HEK293 (cell line): ENCODE measurements at regions not wholly inside any gene's neighbourhood (a gene's known extent, or its start where the extent isn't known, plus 50 kb on each side); places are given as distances from the start of the nearest gene placed in this dataset.

Experiments used
- CTCF ChIA-PET: fragments of 350-600 bp; formaldehyde crosslinking; extraction: SDS; loops from one replicate; lab custom pipeline; 2021; ENCODE audit warnings: antibody characterized with exemption; lab: Yijun Ruan, JAX
- POLR2A ChIA-PET: fragments of 300-600 bp; formaldehyde crosslinking; extraction: SDS; loops from one replicate; lab custom pipeline; 2020; ENCODE audit warnings: antibody characterized with exemption, inconsistent platforms; lab: Yijun Ruan, JAX
- H3K27ac ChIP-seq: fragments of 200-500 bp; sonication (Bioruptor generic); 2 replicates; pipeline ENCODE4 v1.5.1; 2014; ENCODE audit warnings: low read depth, low read length, control low read depth, inconsistent platforms; ENCODE audit errors: extremely low read depth
- H3K36me3 ChIP-seq, 2 experiments: fragments of 200-500 bp in 1 of 2; sonication (Bioruptor generic) in 1 of 2; 1 replicate in 1 of 2; 2 replicates in 1 of 2; pipeline ENCODE4 v1.5.1; 2014 to 2017; ENCODE audit warnings: inconsistent platforms in 2 of 2, low read length in 2 of 2; ENCODE audit not compliant: control insufficient read depth in 2 of 2, insufficient read depth in 1 of 2
- H3K4me1 ChIP-seq: fragments of 200-500 bp; sonication (Bioruptor generic); 2 replicates; pipeline ENCODE4 v1.5.1; 2014; ENCODE audit warnings: mild to moderate bottlenecking, low read length, inconsistent platforms; ENCODE audit not compliant: control insufficient read depth, insufficient read depth
- H3K4me3 ChIP-seq: 2 replicates; pipeline ENCODE4 v1.5.1; 2011; ENCODE audit warnings: low read depth, mild to moderate bottlenecking, control low read depth, low read length, moderate library complexity
- H3K9me3 ChIP-seq: fragments of 200-500 bp; sonication (Bioruptor generic); 2 replicates; pipeline ENCODE4 v1.5.1; 2014; ENCODE audit warnings: low read depth, low read length, inconsistent platforms; ENCODE audit not compliant: control insufficient read depth, insufficient read depth
- GFI1B ChIP-seq: fragments of 450-650 bp; formaldehyde crosslinking; IDR thresholded peaks from 2 replicates; pipeline ENCODE4 v1.5.1; 2016; ENCODE audit warnings: missing biosample characterization, missing genetic modification characterization
- GLI2 ChIP-seq: fragments of 450-650 bp; formaldehyde crosslinking; IDR thresholded peaks from 2 replicates; pipeline ENCODE4; 2017; ENCODE audit warnings: missing biosample characterization, missing genetic modification characterization, low read depth, borderline replicate concordance
- HOXC10 ChIP-seq: sonication (generic); formaldehyde crosslinking; IDR thresholded peaks from 2 replicates; pipeline ENCODE4 v1.8.1; 2023; ENCODE audit warnings: mild to moderate bottlenecking, missing genetic modification reagents
- KLF8 ChIP-seq: fragments of 450-650 bp; formaldehyde crosslinking; IDR thresholded peaks from 2 replicates; pipeline ENCODE4 v1.5.1; 2016; ENCODE audit warnings: missing biosample characterization, missing genetic modification characterization
- OVOL3 ChIP-seq: fragments of 450-650 bp; formaldehyde crosslinking; IDR thresholded peaks from 2 replicates; pipeline ENCODE4 v1.5.1; 2016; ENCODE audit warnings: missing biosample characterization, missing genetic modification characterization
- SP2 ChIP-seq: fragments of 450-650 bp; formaldehyde crosslinking; IDR thresholded peaks from 2 replicates; pipeline ENCODE4 v1.5.1; 2016; ENCODE audit warnings: missing biosample characterization, missing genetic modification characterization
- ZBTB10 ChIP-seq: fragments of 450-650 bp; formaldehyde crosslinking; IDR thresholded peaks from 2 replicates; pipeline ENCODE4 v1.5.1; 2016; ENCODE audit warnings: missing biosample characterization, missing genetic modification characterization
- ZBTB20 ChIP-seq: fragments of 450-650 bp; formaldehyde crosslinking; IDR thresholded peaks from 2 replicates; pipeline ENCODE4 v1.5.1; 2016; ENCODE audit warnings: missing biosample characterization, missing genetic modification characterization
- ZEB2 ChIP-seq: fragments of 450-650 bp; formaldehyde crosslinking; IDR thresholded peaks from 2 replicates; pipeline ENCODE4 v1.5.1; 2016; ENCODE audit warnings: missing biosample characterization, missing genetic modification characterization
- ZNF157 ChIP-seq: fragments of 450-650 bp; formaldehyde crosslinking; IDR thresholded peaks from 2 replicates; pipeline ENCODE4 v1.5.1; 2016; ENCODE audit warnings: missing biosample characterization, missing genetic modification characterization
- ZNF214 ChIP-seq: fragments of 450-650 bp; formaldehyde crosslinking; IDR thresholded peaks from 2 replicates; pipeline ENCODE4 v1.5.1; 2017; ENCODE audit warnings: missing biosample characterization, mild to moderate bottlenecking, missing genetic modification characterization, borderline replicate concordance
- ZNF248 ChIP-seq: fragments of 450-650 bp; formaldehyde crosslinking; IDR thresholded peaks from 2 replicates; pipeline ENCODE4 v1.5.1; 2017; ENCODE audit warnings: missing biosample characterization, missing genetic modification characterization
- ZNF335 ChIP-seq: fragments of 450-650 bp; formaldehyde crosslinking; conservative IDR thresholded peaks from 2 replicates; pipeline ENCODE4 v1.5.1; 2016; ENCODE audit warnings: missing biosample characterization, missing genetic modification characterization
- ZNF423 ChIP-seq: fragments of 450-650 bp; formaldehyde crosslinking; IDR thresholded peaks from 2 replicates; pipeline ENCODE4 v1.5.1; 2016; ENCODE audit warnings: missing biosample characterization, missing genetic modification characterization
- ZNF488 ChIP-seq: fragments of 450-650 bp; formaldehyde crosslinking; IDR thresholded peaks from 2 replicates; pipeline ENCODE4 v1.5.1; 2016; ENCODE audit warnings: missing biosample characterization, missing genetic modification characterization
- ZNF549 ChIP-seq: fragments of 450-650 bp; IDR thresholded peaks from 2 replicates; pipeline ENCODE4 v1.5.1; 2018; ENCODE audit warnings: missing biosample characterization, missing genetic modification characterization, mild to moderate bottlenecking, inconsistent platforms, moderate library complexity
- ZNF639 ChIP-seq: fragments of 450-650 bp; formaldehyde crosslinking; IDR thresholded peaks from 2 replicates; pipeline ENCODE4 v1.5.1; 2016; ENCODE audit warnings: missing biosample characterization, missing genetic modification characterization
- ZNF692 ChIP-seq: fragments of 450-650 bp; formaldehyde crosslinking; IDR thresholded peaks from 2 replicates; pipeline ENCODE4 v1.5.1; 2016; ENCODE audit warnings: missing biosample characterization, missing genetic modification characterization
- ZNF747 ChIP-seq: fragments of 450-650 bp; formaldehyde crosslinking; IDR thresholded peaks from 2 replicates; pipeline ENCODE4 v1.5.1; 2016; ENCODE audit warnings: missing biosample characterization, missing genetic modification characterization
- ZSCAN23 ChIP-seq: fragments of 450-650 bp; formaldehyde crosslinking; IDR thresholded peaks from 2 replicates; pipeline ENCODE4 v1.5.1; 2016; ENCODE audit warnings: missing biosample characterization, missing genetic modification characterization
- ZSCAN30 ChIP-seq: fragments of 450-650 bp; IDR thresholded peaks from 2 replicates; pipeline ENCODE4 v1.5.1; 2018; ENCODE audit warnings: missing biosample characterization, mild to moderate bottlenecking, missing genetic modification characterization, moderate library complexity
- ZSCAN4 ChIP-seq: fragments of 450-650 bp; formaldehyde crosslinking; IDR thresholded peaks from 2 replicates; pipeline ENCODE4 v1.5.1; 2017; ENCODE audit warnings: missing biosample characterization, missing genetic modification characterization

GRCh38 chr2:59866436-59866835, 687.0 kb downstream of the BCL11A start:
- Histone ChIP-seq H3K4me1 (no peaks in the 10 kb centered on the region), H3K27ac (no peak overlapping the region), H3K36me3 (no peaks in the 10 kb centered on the region), H3K4me3 (no peak overlapping the region), H3K9me3 (no peaks in the 10 kb centered on the region)
- POLR2A ChIA-PET: no interaction called here
- no peak for TF ChIP-seq SP2 (tag by site-specific recombination)
- no peak for TF ChIP-seq ZNF692 (tag by site-specific recombination)
- no peak for TF ChIP-seq ZEB2 (tag by site-specific recombination)
- TF ChIP-seq GLI2 (tag by site-specific recombination): no peak
- TF ChIP-seq ZSCAN4 (tag by site-specific recombination): no peak
- no peak for TF ChIP-seq ZNF423 (tag by site-specific recombination)
- TF ChIP-seq HOXC10 (CRISPR knock-in tag): no peak
- no peak for TF ChIP-seq ZNF488 (tag by site-specific recombination)
- TF ChIP-seq ZSCAN23: no peak
- CTCF ChIA-PET: no interaction called here

- POLR2A ChIA-PET: no interaction called here
- H3K4me1 ChIP-seq: no peaks in the 10 kb centered on the region
- H3K36me3 ChIP-seq: no peaks in the 10 kb centered on the region
- no peaks in the 10 kb centered on the region for H3K9me3 ChIP-seq
- H3K27ac ChIP-seq: no peak overlapping the region
- CTCF ChIA-PET: interaction anchor here (0.6 kb wide), 1 partner anchor 1083 kb away, joined by 3 read pairs; no protein-coding TSS in a partner anchor
- H3K4me3 ChIP-seq: no peak overlapping the region
- TF ChIP-seq ZNF639 (tag by site-specific recombination): no peak
- no peak for TF ChIP-seq ZNF214 (tag by site-specific recombination)
- TF ChIP-seq GFI1B (tag by site-specific recombination): no peak
- TF ChIP-seq ZNF747 (tag by site-specific recombination): no peak
- TF ChIP-seq KLF8 (tag by site-specific recombination): no peak
- no peak for TF ChIP-seq ZSCAN30 (tag by site-specific recombination)
- no peak for TF ChIP-seq ZNF335
- TF ChIP-seq ZBTB10 (tag by site-specific recombination): no peak
- no peak for TF ChIP-seq ZNF549 (tag by site-specific recombination)
- no peak for TF ChIP-seq OVOL3 (tag by site-specific recombination)
- TF ChIP-seq ZBTB20 (tag by site-specific recombination): no peak
- TF ChIP-seq ZNF157 (tag by site-specific recombination): no peak
- TF ChIP-seq ZNF248 (tag by site-specific recombination): no peak
Measured at GRCh38 chr2:59858540-59858939, 694.9 kb downstream of the BCL11A start.
